ENCODE measurements at regions not wholly inside any gene's neighbourhood (a gene's known extent, or its start where the extent isn't known, plus 50 kb on each side); places are given as distances from the start of the nearest gene placed in this dataset.

- DNase-seq, result no peak
These were observed 452.3 kb downstream of the CNTNAP4 start for GRCh38 chr16:76729525-76729924.

- DNase-seq, result no peak
These were observed 455.7 kb downstream of the CNTNAP4 start for GRCh38 chr16:76732894-76733293.

- no peak for DNase-seq
These were observed 449.4 kb upstream of the MON1B start for GRCh38 chr16:76741623-76742022.

- no peak for DNase-seq
These were observed 442.3 kb upstream of the MON1B start for GRCh38 chr16:76748461-76749348.

GRCh38 chr16:76749780-76750375 lies 441.1 kb upstream of the MON1B start:
- DNase-seq, result no peak

- DNase-seq, result no peak
These were observed 435.5 kb upstream of the MON1B start for GRCh38 chr16:76755496-76755895.

- no peak for DNase-seq
These were observed 434.6 kb upstream of the MON1B start for GRCh38 chr16:76756423-76756822.

GRCh38 chr16:76756951-76757350 lies 434.0 kb upstream of the MON1B start:
- no peak for DNase-seq

GRCh38 chr16:76766538-76766937 lies 424.5 kb upstream of the MON1B start:
- no peak for DNase-seq

- DNase-seq, result no peak
These were observed 422.7 kb upstream of the MON1B start for GRCh38 chr16:76768316-76768715.

GRCh38 chr16:76768948-76769347 lies 422.0 kb upstream of the MON1B start:
- no peak for DNase-seq

- DNase-seq, result no peak
These were observed 419.8 kb upstream of the MON1B start for GRCh38 chr16:76771216-76771615.

GRCh38 chr16:76777721-76778465 lies 413.1 kb upstream of the MON1B start:
- DNase-seq, result no peak

- no peak for DNase-seq
These were observed 410.4 kb upstream of the MON1B start for GRCh38 chr16:76780556-76780955.

GRCh38 chr16:76784530-76784929 lies 406.5 kb upstream of the MON1B start:
- no peak for DNase-seq

GRCh38 chr16:76787394-76787793 lies 403.6 kb upstream of the MON1B start:
- DNase-seq, result no peak

- DNase-seq, result no peak
These were observed 399.8 kb upstream of the MON1B start for GRCh38 chr16:76791151-76791550.

GRCh38 chr16:76796416-76796815 lies 394.6 kb upstream of the MON1B start:
- no peak for DNase-seq

GRCh38 chr16:76796978-76797377 lies 394.0 kb upstream of the MON1B start:
- no peak for DNase-seq

- no peak for DNase-seq
These were observed 393.5 kb upstream of the MON1B start for GRCh38 chr16:76797457-76797856.

GRCh38 chr16:76800196-76800595 lies 390.8 kb upstream of the MON1B start:
- DNase-seq, result no peak

GRCh38 chr16:76801357-76801756 lies 389.6 kb upstream of the MON1B start:
- no peak for DNase-seq

GRCh38 chr16:76816475-76816874 lies 374.5 kb upstream of the MON1B start:
- no peak for DNase-seq
